DOHH2 (cell line): ENCODE measurements at regions not wholly inside any gene's neighbourhood (a gene's known extent, or its start where the extent isn't known, plus 50 kb on each side); places are given as distances from the start of the nearest gene placed in this dataset.

Experiments used
- CTCF ChIP-seq: fragments of 200-600 bp; sonication (generic); IDR thresholded peaks from one replicate; pipeline ENCODE4 v1.5.1; 2014; ENCODE audit warnings: antibody characterized with exemption, mild to moderate bottlenecking, low read depth, low read length; ENCODE audit not compliant: poor library complexity, severe bottlenecking
- EZH2phosphoT487 ChIP-seq: fragments of 200-600 bp; sonication (generic); IDR thresholded peaks from 2 replicates; pipeline ENCODE4 v1.6.1; 2017; ENCODE audit warnings: borderline replicate concordance, mild to moderate bottlenecking, antibody characterized with exemption, low read length, moderate library complexity, mixed read lengths

- TF ChIP-seq CTCF (no peak), EZH2phosphoT487 (no peak)
Observed at GRCh38 chr9:79111653-79112052, 460.1 kb upstream of the TLE4 start.
